ENCODE measurements at regions not wholly inside any gene's neighbourhood (a gene's known extent, or its start where the extent isn't known, plus 50 kb on each side); places are given as distances from the start of the nearest gene placed in this dataset.

GRCh38 chr4:24143741-24144140, 253.9 kb upstream of the PPARGC1A start:
- DNase-seq, result peak; percentile 72 to 78
- Histone ChIP-seq H3K9me3 (no peaks in the 10 kb centered on the region), H3K4me3 (replicated peaks in 1 of 3) (no peak overlapping the region), H3K27me3 (no peaks in the 10 kb centered on the region), H3K4me1 (peaks cover 25 to 36% of the 10 kb centered on the region in 2 donors), H3K36me3 (no peaks in the 10 kb centered on the region), H3K27ac (peak overlapping the region; percentile 4 to 62 (median 26))
- TF ChIP-seq, protein P1, sequence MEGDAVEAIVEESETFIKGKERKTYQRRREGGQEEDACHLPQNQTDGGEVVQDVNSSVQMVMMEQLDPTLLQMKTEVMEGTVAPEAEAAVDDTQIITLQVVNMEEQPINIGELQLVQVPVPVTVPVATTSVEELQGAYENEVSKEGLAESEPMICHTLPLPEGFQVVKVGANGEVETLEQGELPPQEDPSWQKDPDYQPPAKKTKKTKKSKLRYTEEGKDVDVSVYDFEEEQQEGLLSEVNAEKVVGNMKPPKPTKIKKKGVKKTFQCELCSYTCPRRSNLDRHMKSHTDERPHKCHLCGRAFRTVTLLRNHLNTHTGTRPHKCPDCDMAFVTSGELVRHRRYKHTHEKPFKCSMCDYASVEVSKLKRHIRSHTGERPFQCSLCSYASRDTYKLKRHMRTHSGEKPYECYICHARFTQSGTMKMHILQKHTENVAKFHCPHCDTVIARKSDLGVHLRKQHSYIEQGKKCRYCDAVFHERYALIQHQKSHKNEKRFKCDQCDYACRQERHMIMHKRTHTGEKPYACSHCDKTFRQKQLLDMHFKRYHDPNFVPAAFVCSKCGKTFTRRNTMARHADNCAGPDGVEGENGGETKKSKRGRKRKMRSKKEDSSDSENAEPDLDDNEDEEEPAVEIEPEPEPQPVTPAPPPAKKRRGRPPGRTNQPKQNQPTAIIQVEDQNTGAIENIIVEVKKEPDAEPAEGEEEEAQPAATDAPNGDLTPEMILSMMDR (IDR thresholded peaks at IDR 0.05), result peak in 4 of 6 experiments; percentile 27 to 69 (median 44)
- TF ChIP-seq POLR2A (IDR thresholded peaks at IDR 0.05), result peak in 1 of 2 donors; percentile 11
- WGBS, 2 donors, result 23 to 28% methylated on average over 3 of the region's 3 CpGs
- intact Hi-C loops (cut with DNase I), result no loop called here

- WGBS, 2 donors, result 72 to 80% methylated on average over 3 of the region's 3 CpGs
- Histone ChIP-seq H3K4me3 (replicated peaks in 1 of 3) (no peak overlapping the region), H3K4me1 (peaks cover 34 to 50% of the 10 kb centered on the region in 2 donors), H3K9me3 (no peaks in the 10 kb centered on the region), H3K36me3 (no peaks in the 10 kb centered on the region), H3K27ac (peak overlapping the region in 1 of 3 donors; percentile 84), H3K27me3 (no peaks in the 10 kb centered on the region)
- no peak for DNase-seq
- intact Hi-C loops (cut with DNase I), result no loop called here
- no peak for TF ChIP-seq POLR2A (IDR thresholded peaks at IDR 0.05)
- TF ChIP-seq, protein P1 (IDR thresholded peaks at IDR 0.05), result no peak
These were observed 252.0 kb upstream of the PPARGC1A start for GRCh38 chr4:24141836-24142235.

- DNase-seq, result no peak
- intact Hi-C loops (cut with DNase I), result no loop called here
- no peak overlapping the region for H3K4me3 ChIP-seq (replicated peaks in 1 of 3)
- no peaks in the 10 kb centered on the region for H3K36me3 ChIP-seq
- peak overlapping the region; percentile 78 to 84 (median 79) for H3K27ac ChIP-seq
- H3K4me1 ChIP-seq, result peaks cover 34 to 50% of the 10 kb centered on the region in 2 donors
- WGBS, 2 donors, result 79 to 84% methylated on average over 3 of the region's 3 CpGs
- no peaks in the 10 kb centered on the region for H3K27me3 ChIP-seq
- TF ChIP-seq POLR2A (IDR thresholded peaks at IDR 0.05), result no peak
- TF ChIP-seq, protein P1 (IDR thresholded peaks at IDR 0.05), result no peak
- no peaks in the 10 kb centered on the region for H3K9me3 ChIP-seq
These were observed 251.0 kb upstream of the PPARGC1A start for GRCh38 chr4:24140892-24141291.

DNA sequence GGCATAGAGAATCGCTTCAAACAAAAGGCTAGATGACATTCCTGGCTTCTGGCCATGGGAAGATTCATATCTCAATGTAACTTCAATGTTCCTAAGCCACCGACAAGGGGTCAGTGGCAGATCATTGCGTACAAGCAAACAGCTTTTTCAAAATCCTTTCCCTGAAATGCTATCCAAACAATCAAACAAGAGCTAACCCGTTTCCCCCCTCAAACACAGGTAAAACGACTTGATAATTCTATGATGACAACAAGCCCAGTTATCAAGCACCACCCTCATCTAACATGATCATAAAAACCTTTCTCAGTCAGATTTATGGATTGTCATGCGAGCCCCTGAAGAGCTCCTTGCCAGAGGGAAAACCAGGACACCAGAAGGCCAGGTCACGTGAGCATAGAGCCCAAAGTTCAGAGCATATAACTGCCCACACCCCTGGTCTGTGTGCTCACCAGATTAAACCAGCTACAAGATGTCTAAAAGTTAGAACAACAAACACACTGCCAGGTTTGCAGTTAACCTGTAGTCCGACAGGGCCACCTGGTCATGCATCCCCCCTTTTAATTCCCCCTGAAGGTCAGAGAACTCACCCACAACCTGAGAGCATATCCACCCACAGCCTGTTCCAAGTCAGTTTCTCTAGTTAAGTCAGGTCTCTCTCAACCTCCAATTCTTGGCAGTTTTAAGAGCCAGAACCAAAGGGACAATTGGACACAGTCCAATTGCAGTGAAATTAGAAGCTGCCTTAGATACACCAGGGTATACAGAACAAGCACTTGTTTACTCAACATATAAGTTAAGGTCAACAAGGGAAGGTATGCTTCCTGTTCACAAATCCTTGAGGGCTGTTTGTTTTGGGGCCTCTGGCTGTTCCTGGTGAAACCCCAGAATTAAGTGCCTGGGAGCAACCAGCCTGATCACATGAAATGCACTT, 248.1 kb upstream of the PPARGC1A start:
- 40 to 52% methylated on average over 8 of the region's 8 CpGs for WGBS, 2 donors
- intact Hi-C loops (cut with DNase I), result no loop called here
- TF ChIP-seq POLR2A (IDR thresholded peaks at IDR 0.05), result no peak
- TF ChIP-seq, protein P1 (IDR thresholded peaks at IDR 0.05), result peak in 1 of 6 experiments; percentile 10
- Histone ChIP-seq H3K9me3 (no peaks in the 10 kb centered on the region), H3K4me3 (replicated peaks in 1 of 3) (no peak overlapping the region), H3K4me1 (peaks cover 31 to 34% of the 10 kb centered on the region in 2 donors), H3K27ac (peak overlapping the region; percentile 78 to 84 (median 79)), H3K27me3 (no peaks in the 10 kb centered on the region), H3K36me3 (no peaks in the 10 kb centered on the region)
- peak; percentile 67 to 68 for DNase-seq
